Uterus (tissue), 3 donors: ENCODE measurements at regions not wholly inside any gene's neighbourhood (a gene's known extent, or its start where the extent isn't known, plus 50 kb on each side); places are given as distances from the start of the nearest gene placed in this dataset.

ENCODE experiments used
- DNase-seq, 2 donors: peaks; one replicate each; pipeline ENCODE4 v3.0.0-alpha.2; 2019 to 2020
- H3K27ac ChIP-seq, 2 donors: fragments of 200-600 bp; sonication (generic); 1 replicate in 1 of 2; 2 replicates in 1 of 2; pipeline ENCODE4 v1.5.1; 2016 to 2018
- H3K27me3 ChIP-seq, 2 donors: fragments of 200-600 bp; sonication (generic); one replicate each; pipeline ENCODE4 v1.5.1; 2018 to 2019; ENCODE audit warnings: control low read depth in 1 of 2
- H3K36me3 ChIP-seq, 2 donors: fragments of 200-600 bp; sonication (generic); one replicate each; pipeline ENCODE4 v1.5.1; 2019; ENCODE audit warnings: control low read depth in 1 of 2
- H3K4me1 ChIP-seq, 2 donors: fragments of 200-600 bp; sonication (generic); one replicate each; pipeline ENCODE4 v1.5.1; 2018 to 2019; ENCODE audit warnings: control low read depth in 1 of 2
- H3K4me3 ChIP-seq, 2 donors: fragments of 200-600 bp; sonication (generic); 1 replicate in 1 of 2; 2 replicates in 1 of 2; pipeline ENCODE4 v1.5.1; 2018 to 2019; ENCODE audit warnings: mild to moderate bottlenecking in 1 of 2
- H3K9me3 ChIP-seq, 2 donors: fragments of 200-600 bp; sonication (generic); one replicate each; pipeline ENCODE4 v1.5.1; 2019; ENCODE audit warnings: control low read depth in 1 of 2
- POLR2A ChIP-seq, 2 donors: fragments of 450-650 bp; IDR thresholded peaks; one replicate each; pipeline ENCODE4 v1.6.1; 2016; ENCODE audit warnings: antibody characterized with exemption in 2 of 2, mild to moderate bottlenecking in 1 of 2, moderate library complexity in 1 of 2
- intact Hi-C: fragments of 100-400 bp; cut with DNase I; formaldehyde crosslinking; loops from one replicate; pipeline ENCODE4 v1.15.1; 2023; ENCODE audit warnings: low total_unique reads
- TF ChIP-seq, protein P1 (sequence below), 4 experiments: fragments of 200-600 bp in 2 of 4; fragments of 450-650 bp in 2 of 4; sonication (generic) in 2 of 4; IDR thresholded peaks; one replicate each; pipeline ENCODE4 v1.5.1; 2016 to 2019; ENCODE audit warnings: antibody characterized with exemption in 4 of 4, mild to moderate bottlenecking in 2 of 4, moderate library complexity in 1 of 4
- donor health status: DM: yes; HTN: yes; CAD: no.

DNA sequence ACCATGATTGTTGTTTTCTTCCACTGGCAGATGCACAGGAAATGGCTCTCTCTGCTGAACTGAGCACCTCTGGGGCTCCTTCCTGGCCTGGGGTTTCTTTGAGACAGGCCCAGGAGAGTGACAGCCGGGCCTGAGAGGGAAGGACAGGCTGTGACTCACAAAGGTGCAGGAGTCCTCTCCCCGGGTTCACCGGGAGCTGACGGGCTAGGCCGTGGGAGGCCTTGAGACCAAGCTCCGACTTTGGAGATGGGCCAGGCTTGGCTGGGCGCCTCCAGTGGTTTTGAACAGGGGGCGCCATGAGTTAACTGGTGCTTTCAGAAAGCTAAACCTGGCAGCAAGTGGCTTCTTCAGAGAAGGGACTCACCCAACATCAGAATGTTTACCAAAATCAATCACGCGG is 143.4 kb downstream of the URI1 start:
- Histone ChIP-seq H3K4me1 (no peaks in the 10 kb centered on the region), H3K4me3 (no peak overlapping the region), H3K27me3 (no peaks in the 10 kb centered on the region), H3K9me3 (no peaks in the 10 kb centered on the region), H3K27ac (no peak overlapping the region), H3K36me3 (no peaks in the 10 kb centered on the region)
- no peak for DNase-seq
- TF ChIP-seq, protein P1, sequence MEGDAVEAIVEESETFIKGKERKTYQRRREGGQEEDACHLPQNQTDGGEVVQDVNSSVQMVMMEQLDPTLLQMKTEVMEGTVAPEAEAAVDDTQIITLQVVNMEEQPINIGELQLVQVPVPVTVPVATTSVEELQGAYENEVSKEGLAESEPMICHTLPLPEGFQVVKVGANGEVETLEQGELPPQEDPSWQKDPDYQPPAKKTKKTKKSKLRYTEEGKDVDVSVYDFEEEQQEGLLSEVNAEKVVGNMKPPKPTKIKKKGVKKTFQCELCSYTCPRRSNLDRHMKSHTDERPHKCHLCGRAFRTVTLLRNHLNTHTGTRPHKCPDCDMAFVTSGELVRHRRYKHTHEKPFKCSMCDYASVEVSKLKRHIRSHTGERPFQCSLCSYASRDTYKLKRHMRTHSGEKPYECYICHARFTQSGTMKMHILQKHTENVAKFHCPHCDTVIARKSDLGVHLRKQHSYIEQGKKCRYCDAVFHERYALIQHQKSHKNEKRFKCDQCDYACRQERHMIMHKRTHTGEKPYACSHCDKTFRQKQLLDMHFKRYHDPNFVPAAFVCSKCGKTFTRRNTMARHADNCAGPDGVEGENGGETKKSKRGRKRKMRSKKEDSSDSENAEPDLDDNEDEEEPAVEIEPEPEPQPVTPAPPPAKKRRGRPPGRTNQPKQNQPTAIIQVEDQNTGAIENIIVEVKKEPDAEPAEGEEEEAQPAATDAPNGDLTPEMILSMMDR (IDR thresholded peaks at IDR 0.05) = no peak
- TF ChIP-seq POLR2A (IDR thresholded peaks at IDR 0.05) = no peak
- intact Hi-C loops = no loop called here

DNA sequence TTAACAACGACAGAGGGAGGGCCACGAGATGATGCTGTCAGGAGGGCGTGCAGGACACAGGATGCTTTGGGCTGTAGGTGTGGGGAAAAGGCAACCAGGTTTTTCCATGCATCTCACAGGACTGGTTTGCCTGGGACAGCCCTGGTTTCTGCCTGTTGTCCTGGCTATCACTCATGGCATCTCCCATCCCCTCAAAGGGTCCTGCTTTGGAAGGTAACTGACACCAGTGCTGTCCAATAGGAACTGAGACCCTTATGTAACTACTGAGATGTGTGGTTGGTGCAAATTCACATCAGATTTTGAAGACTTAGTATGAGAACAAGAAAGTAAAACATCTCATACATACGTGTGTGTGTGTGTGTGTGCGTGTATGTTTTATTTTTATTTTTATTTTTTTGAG is 144.2 kb downstream of the URI1 start:
- Histone ChIP-seq H3K27me3 (no peaks in the 10 kb centered on the region), H3K9me3 (no peaks in the 10 kb centered on the region), H3K27ac (no peak overlapping the region), H3K4me3 (no peak overlapping the region), H3K4me1 (no peaks in the 10 kb centered on the region), H3K36me3 (no peaks in the 10 kb centered on the region)
- intact Hi-C loops = no loop called here
- DNase-seq = no peak
- no peak for TF ChIP-seq POLR2A (IDR thresholded peaks at IDR 0.05)
- TF ChIP-seq, protein P1 (IDR thresholded peaks at IDR 0.05) = no peak

DNA sequence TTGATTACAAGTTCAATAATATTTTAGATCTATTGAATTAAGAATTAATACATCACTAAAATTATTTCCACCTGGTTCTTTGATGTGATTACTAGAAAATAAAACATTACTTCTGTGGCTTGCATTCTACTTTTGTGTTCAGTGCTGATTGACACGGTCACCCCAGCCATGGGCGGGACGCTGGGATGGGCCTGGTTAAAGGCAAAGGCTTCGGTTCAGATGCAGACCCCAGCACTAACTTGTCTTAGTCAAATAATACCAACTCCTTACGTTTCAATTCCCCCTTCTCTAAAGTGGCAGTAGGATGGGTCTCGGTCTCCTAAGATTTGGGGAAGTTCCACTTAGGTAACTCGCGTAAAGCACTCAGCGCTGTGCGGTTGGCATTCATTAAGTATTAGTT is 144.9 kb downstream of the URI1 start:
- no peak overlapping the region for H3K27ac ChIP-seq
- H3K4me3 ChIP-seq = no peak overlapping the region
- H3K4me1 ChIP-seq = no peaks in the 10 kb centered on the region
- no peaks in the 10 kb centered on the region for H3K36me3 ChIP-seq
- H3K9me3 ChIP-seq = no peaks in the 10 kb centered on the region
- no peak for TF ChIP-seq POLR2A (IDR thresholded peaks at IDR 0.05)
- TF ChIP-seq, protein P1 (IDR thresholded peaks at IDR 0.05) = no peak
- intact Hi-C loops = no loop called here
- no peaks in the 10 kb centered on the region for H3K27me3 ChIP-seq
- DNase-seq = no peak

DNA sequence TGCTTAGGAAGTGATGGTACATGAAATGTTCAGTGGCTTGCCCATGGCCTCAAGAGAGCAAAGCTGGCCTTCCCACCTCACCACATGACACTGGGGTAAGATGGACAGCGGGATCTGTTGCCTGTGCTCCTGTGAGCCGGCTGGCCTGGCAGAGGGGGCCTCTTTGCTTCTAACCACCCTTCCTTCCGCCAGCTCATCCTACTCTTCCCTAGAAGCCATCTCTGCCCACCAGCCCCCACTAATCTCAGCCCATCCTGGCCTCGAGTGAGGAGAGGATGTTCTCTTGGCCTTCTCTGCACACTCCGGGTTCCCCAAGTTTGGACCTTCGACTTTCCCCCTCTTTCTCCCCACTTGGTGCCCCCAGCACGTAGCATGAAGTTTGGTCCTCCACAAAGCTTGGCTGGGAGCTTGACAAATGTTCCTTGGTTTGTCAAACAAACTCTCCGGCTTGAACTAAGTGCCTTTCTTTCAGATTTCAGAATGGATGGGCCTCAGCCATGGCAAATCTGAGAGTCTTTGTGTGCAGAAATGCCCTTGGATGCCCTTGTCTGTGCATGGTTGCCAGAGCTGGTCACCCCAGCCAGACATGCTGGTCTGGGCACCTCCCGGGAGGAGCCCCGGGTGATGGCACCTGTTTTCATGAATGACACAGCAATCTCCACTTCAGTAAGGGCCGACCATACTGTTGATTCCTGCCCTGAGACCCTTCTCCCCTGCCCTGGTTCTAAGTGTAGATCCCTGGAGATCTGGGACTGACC is 145.5 kb downstream of the URI1 start:
- no peaks in the 10 kb centered on the region for H3K36me3 ChIP-seq
- no peak for DNase-seq
- no peak for TF ChIP-seq POLR2A (IDR thresholded peaks at IDR 0.05)
- TF ChIP-seq, protein P1 (IDR thresholded peaks at IDR 0.05) = no peak
- no peaks in the 10 kb centered on the region for H3K4me1 ChIP-seq
- H3K27me3 ChIP-seq = no peaks in the 10 kb centered on the region
- no peak overlapping the region for H3K27ac ChIP-seq
- no peak overlapping the region for H3K4me3 ChIP-seq
- no peaks in the 10 kb centered on the region for H3K9me3 ChIP-seq
- intact Hi-C loops = no loop called here

DNA sequence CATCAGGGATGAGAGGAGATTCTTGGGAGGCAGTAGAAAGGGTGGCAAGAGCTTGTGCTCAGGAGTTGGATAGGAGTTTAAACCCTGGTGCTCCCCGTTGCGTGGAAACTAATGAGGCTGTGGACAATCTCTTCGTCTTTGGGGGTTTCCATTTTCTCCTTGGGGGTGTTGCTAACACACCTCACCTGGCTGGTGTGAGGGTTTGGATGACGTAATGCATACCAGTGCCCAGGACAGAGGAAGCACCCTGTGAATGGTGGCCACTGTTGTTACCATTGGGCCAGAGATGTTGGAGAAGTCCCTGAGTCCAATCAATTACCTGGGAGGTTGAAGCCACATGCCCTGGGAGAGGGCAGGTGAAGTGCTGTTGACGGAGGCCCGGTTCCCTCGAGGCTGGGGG is 146.5 kb downstream of the URI1 start:
- DNase-seq = no peak
- no peak for TF ChIP-seq POLR2A (IDR thresholded peaks at IDR 0.05)
- TF ChIP-seq, protein P1 (IDR thresholded peaks at IDR 0.05) = no peak
- intact Hi-C loops = no loop called here
- H3K9me3 ChIP-seq = no peaks in the 10 kb centered on the region
- H3K27me3 ChIP-seq = no peaks in the 10 kb centered on the region
- no peaks in the 10 kb centered on the region for H3K4me1 ChIP-seq
- no peaks in the 10 kb centered on the region for H3K36me3 ChIP-seq
- no peak overlapping the region for H3K27ac ChIP-seq
- H3K4me3 ChIP-seq = no peak overlapping the region
